HL-60 (cell line): ENCODE measurements at regions not wholly inside any gene's neighbourhood (a gene's known extent, or its start where the extent isn't known, plus 50 kb on each side); places are given as distances from the start of the nearest gene placed in this dataset.

ENCODE experiments used
- GABPA ChIP-seq: IDR thresholded peaks from 2 replicates; pipeline ENCODE4 v1.6.1; 2012; ENCODE audit warnings: low read depth
- POLR2AphosphoS5 ChIP-seq: IDR thresholded peaks from 2 replicates; pipeline ENCODE4 v1.6.1; 2012; ENCODE audit warnings: low read depth
- TF ChIP-seq, protein P1 (sequence below): IDR thresholded peaks from one replicate; pipeline ENCODE4 v1.5.1; 2011; ENCODE audit warnings: low read length, control low read depth, inconsistent platforms; ENCODE audit not compliant: insufficient read depth
- TF ChIP-seq, protein P2 (sequence below): IDR thresholded peaks from 2 replicates; pipeline ENCODE4 v1.6.1; 2012; ENCODE audit warnings: low read depth; ENCODE audit not compliant: insufficient replicate concordance

- TF ChIP-seq, protein P1, sequence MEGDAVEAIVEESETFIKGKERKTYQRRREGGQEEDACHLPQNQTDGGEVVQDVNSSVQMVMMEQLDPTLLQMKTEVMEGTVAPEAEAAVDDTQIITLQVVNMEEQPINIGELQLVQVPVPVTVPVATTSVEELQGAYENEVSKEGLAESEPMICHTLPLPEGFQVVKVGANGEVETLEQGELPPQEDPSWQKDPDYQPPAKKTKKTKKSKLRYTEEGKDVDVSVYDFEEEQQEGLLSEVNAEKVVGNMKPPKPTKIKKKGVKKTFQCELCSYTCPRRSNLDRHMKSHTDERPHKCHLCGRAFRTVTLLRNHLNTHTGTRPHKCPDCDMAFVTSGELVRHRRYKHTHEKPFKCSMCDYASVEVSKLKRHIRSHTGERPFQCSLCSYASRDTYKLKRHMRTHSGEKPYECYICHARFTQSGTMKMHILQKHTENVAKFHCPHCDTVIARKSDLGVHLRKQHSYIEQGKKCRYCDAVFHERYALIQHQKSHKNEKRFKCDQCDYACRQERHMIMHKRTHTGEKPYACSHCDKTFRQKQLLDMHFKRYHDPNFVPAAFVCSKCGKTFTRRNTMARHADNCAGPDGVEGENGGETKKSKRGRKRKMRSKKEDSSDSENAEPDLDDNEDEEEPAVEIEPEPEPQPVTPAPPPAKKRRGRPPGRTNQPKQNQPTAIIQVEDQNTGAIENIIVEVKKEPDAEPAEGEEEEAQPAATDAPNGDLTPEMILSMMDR: no peak
- TF ChIP-seq GABPA (no peak), POLR2AphosphoS5 (no peak)
- TF ChIP-seq, protein P2, sequence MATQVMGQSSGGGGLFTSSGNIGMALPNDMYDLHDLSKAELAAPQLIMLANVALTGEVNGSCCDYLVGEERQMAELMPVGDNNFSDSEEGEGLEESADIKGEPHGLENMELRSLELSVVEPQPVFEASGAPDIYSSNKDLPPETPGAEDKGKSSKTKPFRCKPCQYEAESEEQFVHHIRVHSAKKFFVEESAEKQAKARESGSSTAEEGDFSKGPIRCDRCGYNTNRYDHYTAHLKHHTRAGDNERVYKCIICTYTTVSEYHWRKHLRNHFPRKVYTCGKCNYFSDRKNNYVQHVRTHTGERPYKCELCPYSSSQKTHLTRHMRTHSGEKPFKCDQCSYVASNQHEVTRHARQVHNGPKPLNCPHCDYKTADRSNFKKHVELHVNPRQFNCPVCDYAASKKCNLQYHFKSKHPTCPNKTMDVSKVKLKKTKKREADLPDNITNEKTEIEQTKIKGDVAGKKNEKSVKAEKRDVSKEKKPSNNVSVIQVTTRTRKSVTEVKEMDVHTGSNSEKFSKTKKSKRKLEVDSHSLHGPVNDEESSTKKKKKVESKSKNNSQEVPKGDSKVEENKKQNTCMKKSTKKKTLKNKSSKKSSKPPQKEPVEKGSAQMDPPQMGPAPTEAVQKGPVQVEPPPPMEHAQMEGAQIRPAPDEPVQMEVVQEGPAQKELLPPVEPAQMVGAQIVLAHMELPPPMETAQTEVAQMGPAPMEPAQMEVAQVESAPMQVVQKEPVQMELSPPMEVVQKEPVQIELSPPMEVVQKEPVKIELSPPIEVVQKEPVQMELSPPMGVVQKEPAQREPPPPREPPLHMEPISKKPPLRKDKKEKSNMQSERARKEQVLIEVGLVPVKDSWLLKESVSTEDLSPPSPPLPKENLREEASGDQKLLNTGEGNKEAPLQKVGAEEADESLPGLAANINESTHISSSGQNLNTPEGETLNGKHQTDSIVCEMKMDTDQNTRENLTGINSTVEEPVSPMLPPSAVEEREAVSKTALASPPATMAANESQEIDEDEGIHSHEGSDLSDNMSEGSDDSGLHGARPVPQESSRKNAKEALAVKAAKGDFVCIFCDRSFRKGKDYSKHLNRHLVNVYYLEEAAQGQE: no peak
These were observed 547.6 kb downstream of the HAO1 start for GRCh38 chr20:7392542-7393206.
